HL-60 (cell line): ENCODE measurements at regions not wholly inside any gene's neighbourhood (a gene's known extent, or its start where the extent isn't known, plus 50 kb on each side); places are given as distances from the start of the nearest gene placed in this dataset.

ENCODE experiments used
- DNase-seq, 2 experiments: peaks; one replicate each; pipeline ENCODE4 v3.0.0-alpha.2; 2010 to 2020; ENCODE audit warnings: low read depth in 1 of 2, low spot score in 1 of 2
- H3K27ac ChIP-seq: fragments of 250-450 bp; sonication (Bioruptor Pico); replicated peaks from 2 replicates; pipeline ENCODE4 v1.5.1; 2020; ENCODE audit warnings: mild to moderate bottlenecking, moderate library complexity
- H3K27me3 ChIP-seq: fragments of 250-450 bp; sonication (Bioruptor Pico); 2 replicates; pipeline ENCODE4 v1.5.1; 2021; ENCODE audit warnings: mild to moderate bottlenecking, moderate library complexity; ENCODE audit not compliant: insufficient read depth, poor library complexity, severe bottlenecking
- H3K4me3 ChIP-seq: replicated peaks from 2 replicates; pipeline ENCODE4 v1.5.1; 2011; ENCODE audit warnings: mild to moderate bottlenecking, control low read depth, low read length; ENCODE audit not compliant: insufficient read depth
- CTCF ChIP-seq: IDR thresholded peaks from one replicate; pipeline ENCODE4 v1.5.1; 2011; ENCODE audit warnings: low read length, control low read depth, inconsistent platforms; ENCODE audit not compliant: insufficient read depth
- GABPA ChIP-seq: IDR thresholded peaks from 2 replicates; pipeline ENCODE4 v1.6.1; 2012; ENCODE audit warnings: low read depth
- POLR2AphosphoS5 ChIP-seq: IDR thresholded peaks from 2 replicates; pipeline ENCODE4 v1.6.1; 2012; ENCODE audit warnings: low read depth
- REST ChIP-seq: IDR thresholded peaks from 2 replicates; pipeline ENCODE4 v1.6.1; 2012; ENCODE audit warnings: low read depth; ENCODE audit not compliant: insufficient replicate concordance
- SPI1 ChIP-seq: IDR thresholded peaks from 2 replicates; pipeline ENCODE4 v1.6.1; 2012; ENCODE audit warnings: low read depth, mild to moderate bottlenecking, borderline replicate concordance

GRCh38 chr1:221829327-221830015, 87.6 kb upstream of the DUSP10 start:
- no peak overlapping the region for H3K4me3 ChIP-seq
- no peaks in the 10 kb centered on the region for H3K27me3 ChIP-seq
- no peak overlapping the region for H3K27ac ChIP-seq
- no peak for DNase-seq
- no peak for TF ChIP-seq CTCF
- no peak for TF ChIP-seq REST
- TF ChIP-seq POLR2AphosphoS5: no peak
- no peak for TF ChIP-seq SPI1
- TF ChIP-seq GABPA: no peak

- TF ChIP-seq REST (no peak), GABPA (no peak), SPI1 (no peak), POLR2AphosphoS5 (no peak), CTCF (no peak)
- no peaks in the 10 kb centered on the region for H3K27me3 ChIP-seq
- H3K27ac ChIP-seq: no peak overlapping the region
- no peak for DNase-seq
- H3K4me3 ChIP-seq: no peak overlapping the region
Measured at GRCh38 chr1:221827307-221827642, 85.4 kb upstream of the DUSP10 start.

GRCh38 chr1:221824909-221825308, 83.0 kb upstream of the DUSP10 start:
- H3K27me3 ChIP-seq: no peaks in the 10 kb centered on the region
- no peak for DNase-seq
- H3K4me3 ChIP-seq: no peak overlapping the region
- H3K27ac ChIP-seq: no peak overlapping the region
- TF ChIP-seq POLR2AphosphoS5: no peak
- no peak for TF ChIP-seq SPI1
- no peak for TF ChIP-seq REST
- TF ChIP-seq GABPA: no peak
- TF ChIP-seq CTCF: no peak
